ENCODE measurements at regions not wholly inside any gene's neighbourhood (a gene's known extent, or its start where the extent isn't known, plus 50 kb on each side); places are given as distances from the start of the nearest gene placed in this dataset.

DNA sequence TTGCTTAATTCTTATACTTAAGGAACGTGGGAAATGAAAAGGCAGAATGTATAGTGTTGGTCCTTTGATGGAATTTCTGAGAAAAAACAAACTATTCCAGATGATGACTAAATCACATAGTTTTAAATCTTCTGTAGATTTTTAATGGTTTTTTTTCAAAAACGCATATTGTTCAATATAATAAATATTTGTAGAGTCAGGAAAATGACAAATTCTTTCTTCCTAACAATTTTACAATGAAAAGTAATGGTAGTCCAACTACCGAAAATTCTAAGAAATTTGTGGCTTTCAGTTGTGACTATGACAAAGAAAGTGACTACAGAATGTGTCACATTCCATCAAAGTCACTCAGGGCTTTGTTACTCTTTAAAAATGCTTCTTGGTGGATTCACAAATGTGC lies 164.8 kb upstream of the PITX2 start:
- TF ChIP-seq SP1 (IDR thresholded peaks at IDR 0.05) (no peak), ARNT (IDR thresholded peaks at IDR 0.05) (no peak)

All from HEK293T (cell line).